ENCODE measurements at regions not wholly inside any gene's neighbourhood (a gene's known extent, or its start where the extent isn't known, plus 50 kb on each side); places are given as distances from the start of the nearest gene placed in this dataset.

GRCh38 chr7:93737953-93738352, 152.6 kb downstream of the TFPI2 start:
- no TSS peak for BruUV-seq (replicated peaks)
- no peak overlapping the region for H3K27ac ChIP-seq (ENCODE audit: insufficient read depth, low read depth, low read length)
- no peak overlapping the region for H3K4me2 ChIP-seq (ENCODE audit: insufficient read depth, low read length)
- peaks cover 0 to 6% of the 10 kb centered on the region in 2 experiments for H3K27me3 ChIP-seq (ENCODE audit: control insufficient read depth in 2 of 2, insufficient read depth in 2 of 2, low read length in 2 of 2)
- TF ChIP-seq GATA2 (IDR thresholded peaks at IDR 0.05; ENCODE audit: insufficient read depth, insufficient read length, low read depth, low read length) (no peak), MYC (IDR thresholded peaks at IDR 0.05; ENCODE audit: low read depth, low read length) (no peak), POLR2AphosphoS5 (IDR thresholded peaks at IDR 0.05; ENCODE audit: insufficient read depth, low read depth, low read length) (no peak), FOS (IDR thresholded peaks at IDR 0.05; ENCODE audit: borderline replicate concordance, insufficient read depth, low read length) (no peak), EZH2 (IDR thresholded peaks at IDR 0.05; ENCODE audit: borderline replicate concordance, low read depth, low read length, severe bottlenecking) (no peak), JUN (IDR thresholded peaks at IDR 0.05; ENCODE audit: borderline replicate concordance, insufficient read depth, insufficient read length, low read depth) (no peak), POLR2A (IDR thresholded peaks at IDR 0.05; ENCODE audit: low read depth, low read length) (no peak)
- TF ChIP-seq, protein P1, sequence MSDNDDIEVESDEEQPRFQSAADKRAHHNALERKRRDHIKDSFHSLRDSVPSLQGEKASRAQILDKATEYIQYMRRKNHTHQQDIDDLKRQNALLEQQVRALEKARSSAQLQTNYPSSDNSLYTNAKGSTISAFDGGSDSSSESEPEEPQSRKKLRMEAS (IDR thresholded peaks at IDR 0.05; ENCODE audit: insufficient read depth, insufficient read length): no peak
- TF ChIP-seq, protein P2, sequence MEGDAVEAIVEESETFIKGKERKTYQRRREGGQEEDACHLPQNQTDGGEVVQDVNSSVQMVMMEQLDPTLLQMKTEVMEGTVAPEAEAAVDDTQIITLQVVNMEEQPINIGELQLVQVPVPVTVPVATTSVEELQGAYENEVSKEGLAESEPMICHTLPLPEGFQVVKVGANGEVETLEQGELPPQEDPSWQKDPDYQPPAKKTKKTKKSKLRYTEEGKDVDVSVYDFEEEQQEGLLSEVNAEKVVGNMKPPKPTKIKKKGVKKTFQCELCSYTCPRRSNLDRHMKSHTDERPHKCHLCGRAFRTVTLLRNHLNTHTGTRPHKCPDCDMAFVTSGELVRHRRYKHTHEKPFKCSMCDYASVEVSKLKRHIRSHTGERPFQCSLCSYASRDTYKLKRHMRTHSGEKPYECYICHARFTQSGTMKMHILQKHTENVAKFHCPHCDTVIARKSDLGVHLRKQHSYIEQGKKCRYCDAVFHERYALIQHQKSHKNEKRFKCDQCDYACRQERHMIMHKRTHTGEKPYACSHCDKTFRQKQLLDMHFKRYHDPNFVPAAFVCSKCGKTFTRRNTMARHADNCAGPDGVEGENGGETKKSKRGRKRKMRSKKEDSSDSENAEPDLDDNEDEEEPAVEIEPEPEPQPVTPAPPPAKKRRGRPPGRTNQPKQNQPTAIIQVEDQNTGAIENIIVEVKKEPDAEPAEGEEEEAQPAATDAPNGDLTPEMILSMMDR (IDR thresholded peaks at IDR 0.05; ENCODE audit: extremely low read depth in 1 of 2, insufficient read depth in 1 of 2, low read depth in 1 of 2, low read length in 2 of 2): no peak
- DNase-seq (ENCODE audit: low read depth, low spot score): no peak
- FAIRE-seq: no peak
- no peak overlapping the region for H2AFZ ChIP-seq (ENCODE audit: low read depth, low read length)
- intact Hi-C loops (cut with micrococcal nuclease) (no loop called here), dilution Hi-C loops (cut with MboI; ENCODE audit: extremely low pct_ligation_motif_present, low sequenced_read_pairs) (no loop called here)
- H3K4me3 ChIP-seq (replicated peaks in 1 of 3; ENCODE audit: insufficient read depth in 1 of 3, low read depth in 1 of 3, low read length in 3 of 3): no peak overlapping the region
- ChIA-PET CTCF (no interaction called here), POLR2A (no interaction called here)
- H3K4me1 ChIP-seq (ENCODE audit: control insufficient read depth, extremely low read depth, insufficient read depth, low read length): no peaks in the 10 kb centered on the region
- no peaks in the 10 kb centered on the region for H3K9me1 ChIP-seq (replicated peaks; ENCODE audit: control insufficient read depth, extremely low read depth, insufficient read depth, low read length)
- no peaks in the 10 kb centered on the region for H3K9me3 ChIP-seq (replicated peaks; ENCODE audit: control insufficient read depth, insufficient read depth, low read length)
- H3K79me2 ChIP-seq (ENCODE audit: control insufficient read depth, insufficient read depth, low read length): no peaks in the 10 kb centered on the region
- no peak overlapping the region for H3K9ac ChIP-seq (replicated peaks; ENCODE audit: extremely low read depth, insufficient read depth, low read length)
- H4K20me1 ChIP-seq (replicated peaks; ENCODE audit: control insufficient read depth, extremely low read depth, insufficient read depth, low read length): no peaks in the 10 kb centered on the region
- H3K36me3 ChIP-seq (ENCODE audit: control insufficient read depth in 2 of 2, extremely low read depth in 1 of 2, insufficient read depth in 2 of 2, low read length in 2 of 2): no peaks in the 10 kb centered on the region

Data from endothelial cell of umbilical vein (primary cell).